ENCODE measurements at regions not wholly inside any gene's neighbourhood (a gene's known extent, or its start where the extent isn't known, plus 50 kb on each side); places are given as distances from the start of the nearest gene placed in this dataset.

- CTCF ChIA-PET, result no interaction called here
- Mint-ChIP-seq H3K4me3 (ENCODE audit: unreplicated experiment) (no peak overlapping the region), H3K27ac (ENCODE audit: low read depth, unreplicated experiment) (no peak overlapping the region), H3K9me3 (ENCODE audit: unreplicated experiment) (no peaks in the 10 kb centered on the region), H3K27me3 (ENCODE audit: insufficient read depth, unreplicated experiment) (peaks cover 16% of the 10 kb centered on the region), H3K36me3 (ENCODE audit: insufficient read depth, unreplicated experiment) (no peaks in the 10 kb centered on the region), H3K4me1 (ENCODE audit: insufficient read depth, unreplicated experiment) (no peaks in the 10 kb centered on the region)
- POLR2A ChIA-PET, result no interaction called here
- intact Hi-C loops (cut with micrococcal nuclease), result no loop called here
- DNase-seq (ENCODE audit: unreplicated experiment), result no peak
- no peak for TF ChIP-seq CTCF (IDR thresholded peaks at IDR 0.05; ENCODE audit: unreplicated experiment)
- BruUV-seq (replicated peaks), result no TSS peak
Observed at GRCh38 chr6:115675443-115675842, 385.2 kb downstream of the FRK start.

GRCh38 chr6:115668781-115669180, 391.9 kb downstream of the FRK start:
- Mint-ChIP-seq H3K4me3 (ENCODE audit: unreplicated experiment) (no peak overlapping the region), H3K36me3 (ENCODE audit: insufficient read depth, unreplicated experiment) (no peaks in the 10 kb centered on the region), H3K4me1 (ENCODE audit: insufficient read depth, unreplicated experiment) (no peaks in the 10 kb centered on the region), H3K27me3 (ENCODE audit: insufficient read depth, unreplicated experiment) (peaks cover 10% of the 10 kb centered on the region), H3K27ac (ENCODE audit: low read depth, unreplicated experiment) (no peak overlapping the region), H3K9me3 (ENCODE audit: unreplicated experiment) (no peaks in the 10 kb centered on the region)
- intact Hi-C loops (cut with micrococcal nuclease), result no loop called here
- DNase-seq (ENCODE audit: unreplicated experiment), result no peak
- TF ChIP-seq CTCF (IDR thresholded peaks at IDR 0.05; ENCODE audit: unreplicated experiment), result no peak
- BruUV-seq (replicated peaks), result no TSS peak
- CTCF ChIA-PET, result no interaction called here
- POLR2A ChIA-PET, result no interaction called here

GRCh38 chr6:115668211-115668610, 392.5 kb downstream of the FRK start:
- no peak overlapping the region for H3K4me3 Mint-ChIP-seq (ENCODE audit: unreplicated experiment)
- ChIA-PET CTCF (no interaction called here), POLR2A (interaction anchor here (0.7 kb wide), 1 partner anchor 21 kb away, joined by 3 read pairs; no protein-coding TSS in a partner anchor)
- no peaks in the 10 kb centered on the region for H3K4me1 Mint-ChIP-seq (ENCODE audit: insufficient read depth, unreplicated experiment)
- H3K9me3 Mint-ChIP-seq (ENCODE audit: unreplicated experiment), result no peaks in the 10 kb centered on the region
- H3K27me3 Mint-ChIP-seq (ENCODE audit: insufficient read depth, unreplicated experiment), result peaks cover 10% of the 10 kb centered on the region
- H3K36me3 Mint-ChIP-seq (ENCODE audit: insufficient read depth, unreplicated experiment), result no peaks in the 10 kb centered on the region
- no peak overlapping the region for H3K27ac Mint-ChIP-seq (ENCODE audit: low read depth, unreplicated experiment)
- intact Hi-C loops (cut with micrococcal nuclease), result no loop called here
- no peak for TF ChIP-seq CTCF (IDR thresholded peaks at IDR 0.05; ENCODE audit: unreplicated experiment)
- no peak for DNase-seq (ENCODE audit: unreplicated experiment)
- no TSS peak for BruUV-seq (replicated peaks)

GRCh38 chr6:115667478-115668026, 393.1 kb downstream of the FRK start:
- intact Hi-C loops (cut with micrococcal nuclease), result no loop called here
- TF ChIP-seq CTCF (IDR thresholded peaks at IDR 0.05; ENCODE audit: unreplicated experiment), result no peak
- DNase-seq (ENCODE audit: unreplicated experiment), result no peak
- Mint-ChIP-seq H3K27ac (ENCODE audit: low read depth, unreplicated experiment) (no peak overlapping the region), H3K4me3 (ENCODE audit: unreplicated experiment) (no peak overlapping the region), H3K36me3 (ENCODE audit: insufficient read depth, unreplicated experiment) (no peaks in the 10 kb centered on the region), H3K27me3 (ENCODE audit: insufficient read depth, unreplicated experiment) (peaks cover 10% of the 10 kb centered on the region), H3K4me1 (ENCODE audit: insufficient read depth, unreplicated experiment) (no peaks in the 10 kb centered on the region), H3K9me3 (ENCODE audit: unreplicated experiment) (no peaks in the 10 kb centered on the region)
- BruUV-seq (replicated peaks), result no TSS peak
- ChIA-PET CTCF (no interaction called here), POLR2A (interaction anchor here (0.7 kb wide), 1 partner anchor 20 kb away, joined by 3 read pairs; no protein-coding TSS in a partner anchor)

Measured in MCF 10A (cell line).